Fibroblast of lung (primary cell): ENCODE measurements at regions not wholly inside any gene's neighbourhood (a gene's known extent, or its start where the extent isn't known, plus 50 kb on each side); places are given as distances from the start of the nearest gene placed in this dataset.

ENCODE experiments used
- DNase-seq, 2 donors: peaks; one replicate each; pipeline versions ENCODE4 v3.0.0 to v3.0.0-alpha.2; 2010; ENCODE audit warnings: low read depth in 2 of 2
- H2AFZ ChIP-seq: 2 replicates; pipeline ENCODE4 v1.5.1; 2012; ENCODE audit warnings: low read length, control low read depth, inconsistent platforms
- H3K27ac ChIP-seq: 2 replicates; pipeline ENCODE4 v1.5.1; 2011; ENCODE audit warnings: low read length, control low read depth; ENCODE audit not compliant: insufficient read depth
- H3K27me3 ChIP-seq: 2 replicates; pipeline ENCODE4 v1.5.1; 2011; ENCODE audit warnings: mild to moderate bottlenecking, low read length; ENCODE audit not compliant: control insufficient read depth, insufficient read depth
- H3K36me3 ChIP-seq: 2 replicates; pipeline ENCODE4 v1.5.1; 2011; ENCODE audit warnings: low read length; ENCODE audit not compliant: control insufficient read depth, insufficient read depth
- H3K4me1 ChIP-seq: 2 replicates; pipeline ENCODE4 v1.5.1; 2011; ENCODE audit warnings: low read length; ENCODE audit not compliant: control insufficient read depth, insufficient read depth; ENCODE audit errors: extremely low read depth
- H3K4me2 ChIP-seq: 2 replicates; pipeline ENCODE4 v1.5.1; 2011; ENCODE audit warnings: low read length, control low read depth; ENCODE audit not compliant: insufficient read depth; ENCODE audit errors: extremely low read depth
- H3K4me3 ChIP-seq, 4 experiments: fragments of 200-600 bp in 1 of 4; sonication (generic) in 1 of 4; replicated peaks in 1 of 4; 2 replicates each; pipeline ENCODE4 v1.5.1; 2011 to 2016; ENCODE audit warnings: low read length in 4 of 4, low read depth in 3 of 4, mild to moderate bottlenecking in 3 of 4, control low read depth in 2 of 4, inconsistent platforms in 1 of 4, mixed read lengths in 1 of 4; ENCODE audit not compliant: insufficient read depth in 1 of 4; ENCODE audit errors: control extremely low read depth in 1 of 4
- H3K79me2 ChIP-seq: 2 replicates; pipeline ENCODE4 v1.5.1; 2012; ENCODE audit warnings: mild to moderate bottlenecking, low read length, inconsistent platforms; ENCODE audit not compliant: control insufficient read depth, insufficient read depth
- H3K9ac ChIP-seq: 2 replicates; pipeline ENCODE4 v1.5.1; 2011; ENCODE audit warnings: mild to moderate bottlenecking, low read length, control low read depth; ENCODE audit not compliant: insufficient read depth
- H3K9me3 ChIP-seq: 2 replicates; pipeline ENCODE4 v1.5.1; 2012; ENCODE audit warnings: low read depth, low read length; ENCODE audit not compliant: control insufficient read depth, insufficient read depth
- H4K20me1 ChIP-seq: 2 replicates; pipeline ENCODE4 v1.5.1; 2011; ENCODE audit warnings: low read length; ENCODE audit not compliant: control insufficient read depth, insufficient read depth; ENCODE audit errors: extremely low read depth
- CTCF ChIP-seq, 2 donors: IDR thresholded peaks in 1 of 2; conservative IDR thresholded peaks in 1 of 2; 1 replicate in 1 of 2; 2 replicates in 1 of 2; pipeline ENCODE4 v1.5.1; 2011 to 2012; ENCODE audit warnings: low read length in 2 of 2, control low read depth in 1 of 2, inconsistent platforms in 1 of 2, low read depth in 1 of 2, mild to moderate bottlenecking in 1 of 2
- EZH2 ChIP-seq: IDR thresholded peaks from 2 replicates; pipeline ENCODE4 v1.5.1; 2012; ENCODE audit warnings: low read length, control low read depth, mild to moderate bottlenecking; ENCODE audit errors: missing control alignments

DNA sequence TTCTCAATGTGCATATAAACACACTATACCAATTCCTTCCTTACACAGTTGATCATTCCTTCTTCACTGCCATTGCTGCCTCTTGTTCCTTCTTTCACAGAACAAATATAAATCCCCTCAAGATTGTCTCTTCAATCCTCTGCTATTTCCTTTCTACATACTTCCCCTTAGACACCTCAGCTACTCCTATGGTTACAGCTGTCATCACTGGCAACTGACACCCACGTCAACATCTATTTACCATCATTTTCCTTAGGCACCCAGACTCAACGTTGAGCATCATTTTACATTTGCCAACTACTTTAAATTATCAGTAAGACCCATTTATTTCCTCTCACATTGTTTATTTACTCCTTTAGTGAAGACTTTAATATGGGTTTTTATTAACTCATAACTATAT, 488.8 kb upstream of the FSHR start:
- H4K20me1 ChIP-seq, result no peaks in the 10 kb centered on the region
- H3K4me2 ChIP-seq, result no peak overlapping the region
- H3K4me1 ChIP-seq, result no peaks in the 10 kb centered on the region
- no peak overlapping the region for H3K9ac ChIP-seq
- no peaks in the 10 kb centered on the region for H3K9me3 ChIP-seq
- H3K36me3 ChIP-seq, result no peaks in the 10 kb centered on the region
- H2AFZ ChIP-seq, result no peak overlapping the region
- H3K27me3 ChIP-seq, result no peaks in the 10 kb centered on the region
- H3K27ac ChIP-seq, result no peak overlapping the region
- no peak for DNase-seq
- no peak overlapping the region for H3K4me3 ChIP-seq
- TF ChIP-seq EZH2 (no peak), CTCF (conservative IDR thresholded peaks at IDR 0.05 in 1 of 2, IDR thresholded peaks at IDR 0.05 in 1 of 2; ENCODE audit: low read depth in 1 of 2, low read length in 2 of 2) (no peak)
- no peaks in the 10 kb centered on the region for H3K79me2 ChIP-seq

- Histone ChIP-seq H3K9ac (no peak overlapping the region), H3K4me1 (no peaks in the 10 kb centered on the region), H3K9me3 (no peaks in the 10 kb centered on the region), H3K27me3 (no peaks in the 10 kb centered on the region), H4K20me1 (no peaks in the 10 kb centered on the region), H3K4me3 (no peak overlapping the region), H3K4me2 (no peak overlapping the region), H3K27ac (no peak overlapping the region), H3K36me3 (no peaks in the 10 kb centered on the region), H3K79me2 (no peaks in the 10 kb centered on the region), H2AFZ (no peak overlapping the region)
- no peak for DNase-seq
- TF ChIP-seq CTCF (conservative IDR thresholded peaks at IDR 0.05 in 1 of 2, IDR thresholded peaks at IDR 0.05 in 1 of 2; ENCODE audit: low read depth in 1 of 2, low read length in 2 of 2) (no peak), EZH2 (no peak)
These were observed 486.3 kb upstream of the FSHR start for GRCh38 chr2:49640630-49641029.

DNA sequence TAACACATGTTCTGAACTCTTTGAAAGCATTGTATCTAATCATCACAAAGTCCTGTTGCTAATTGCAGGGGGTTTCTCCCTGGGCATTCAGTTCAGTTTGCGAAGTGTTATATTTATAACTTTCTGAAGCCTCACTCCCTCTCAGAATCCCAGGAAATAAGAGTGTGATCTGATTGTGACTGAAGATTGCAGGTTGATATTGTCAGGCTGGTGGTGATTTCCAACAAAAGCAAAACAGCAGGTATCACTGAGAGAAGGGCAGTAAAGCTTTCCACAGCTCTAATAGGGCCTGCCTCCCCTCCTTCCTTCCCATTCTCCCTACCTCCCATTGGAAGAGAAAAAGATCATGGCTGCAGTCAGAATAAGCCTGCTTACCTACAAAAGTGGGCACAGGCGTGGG, 466.7 kb upstream of the FSHR start:
- Histone ChIP-seq H3K79me2 (no peaks in the 10 kb centered on the region), H3K36me3 (no peaks in the 10 kb centered on the region), H3K4me3 (no peak overlapping the region), H3K9me3 (no peaks in the 10 kb centered on the region), H3K27me3 (no peaks in the 10 kb centered on the region), H4K20me1 (no peaks in the 10 kb centered on the region), H3K9ac (no peak overlapping the region), H3K27ac (no peak overlapping the region), H3K4me1 (no peaks in the 10 kb centered on the region), H2AFZ (no peak overlapping the region), H3K4me2 (no peak overlapping the region)
- TF ChIP-seq CTCF (conservative IDR thresholded peaks at IDR 0.05 in 1 of 2, IDR thresholded peaks at IDR 0.05 in 1 of 2; ENCODE audit: low read depth in 1 of 2, low read length in 2 of 2), result no peak
- no peak for TF ChIP-seq EZH2
- DNase-seq, result no peak
